ENCODE measurements at regions not wholly inside any gene's neighbourhood (a gene's known extent, or its start where the extent isn't known, plus 50 kb on each side); places are given as distances from the start of the nearest gene placed in this dataset.
A peak's percentile ranks its signal among the peaks of the same experiment; 100 is the strongest.

GRCh38 chr5:3218916-3219650 lies 376.5 kb upstream of the IRX1 start:
- ATAC-seq: peak; percentile 16

- no peak for ATAC-seq
Observed at GRCh38 chr5:3217771-3218495, 377.7 kb upstream of the IRX1 start.

GRCh38 chr5:3217114-3217513 lies 378.5 kb upstream of the IRX1 start:
- no peak for ATAC-seq

GRCh38 chr5:3216386-3216785 lies 379.2 kb upstream of the IRX1 start:
- ATAC-seq: no peak

- no peak for ATAC-seq
Observed at GRCh38 chr5:3214838-3215374, 380.7 kb upstream of the IRX1 start.

GRCh38 chr5:3214396-3214795 lies 381.2 kb upstream of the IRX1 start:
- ATAC-seq: no peak

GRCh38 chr5:3212869-3213268 lies 382.8 kb upstream of the IRX1 start:
- no peak for ATAC-seq

- no peak for ATAC-seq
Observed at GRCh38 chr5:3210531-3210930, 385.1 kb upstream of the IRX1 start.

GRCh38 chr5:3209918-3210317 lies 385.7 kb upstream of the IRX1 start:
- no peak for ATAC-seq

GRCh38 chr5:3202570-3202969 lies 393.1 kb upstream of the IRX1 start:
- no peak for ATAC-seq

GRCh38 chr5:3201941-3202340 lies 393.7 kb upstream of the IRX1 start:
- ATAC-seq: no peak

GRCh38 chr5:3201121-3201520 lies 394.5 kb upstream of the IRX1 start:
- no peak for ATAC-seq

GRCh38 chr5:3199962-3200755 lies 395.5 kb upstream of the IRX1 start:
- no peak for ATAC-seq

- no peak for ATAC-seq
Observed at GRCh38 chr5:3198074-3198449, 397.6 kb upstream of the IRX1 start.

GRCh38 chr5:3197304-3198073 lies 398.1 kb upstream of the IRX1 start:
- ATAC-seq: no peak

- no peak for ATAC-seq
Observed at GRCh38 chr5:3195994-3196393, 399.6 kb upstream of the IRX1 start.

GRCh38 chr5:3194684-3195083 lies 400.9 kb upstream of the IRX1 start:
- no peak for ATAC-seq

GRCh38 chr5:3194271-3194670 lies 401.4 kb upstream of the IRX1 start:
- ATAC-seq: no peak

GRCh38 chr5:3191585-3191984 lies 404.0 kb upstream of the IRX1 start:
- no peak for ATAC-seq

- ATAC-seq: no peak
Observed at GRCh38 chr5:3190930-3191329, 404.7 kb upstream of the IRX1 start.

GRCh38 chr5:3190433-3190832 lies 405.2 kb upstream of the IRX1 start:
- ATAC-seq: no peak

GRCh38 chr5:3187771-3188425 lies 407.7 kb upstream of the IRX1 start:
- no peak for ATAC-seq
